ENCODE measurements at regions not wholly inside any gene's neighbourhood (a gene's known extent, or its start where the extent isn't known, plus 50 kb on each side); places are given as distances from the start of the nearest gene placed in this dataset.

GRCh38 chr13:72029981-72030380, 163.0 kb upstream of the DACH1 start:
- H3K27ac ChIP-seq (ENCODE audit: low read depth, low read length) = no peak overlapping the region
- CTCF ChIA-PET = no interaction called here
- no peak overlapping the region for H3K4me2 ChIP-seq (ENCODE audit: low read length)
- RAD21 ChIA-PET (ENCODE audit: low non-redundant PET in 1 of 2, low total read pairs in 2 of 2, uncharacterized antibody in 2 of 2, unreplicated experiment in 2 of 2) = no interaction called here
- no peak overlapping the region for H2AFZ ChIP-seq (ENCODE audit: low read depth, low read length, poor library complexity, severe bottlenecking)
- no peaks in the 10 kb centered on the region for H3K27me3 ChIP-seq (ENCODE audit: insufficient read depth, low read length)
- H4K20me1 ChIP-seq (ENCODE audit: insufficient read depth) = no peaks in the 10 kb centered on the region
- ATAC-seq (no peak), DNase-seq (ENCODE audit: low read depth, low spot score) (no peak)
- no peak for TF ChIP-seq JUND (IDR thresholded peaks at IDR 0.05)
- no peak for TF ChIP-seq MAX (IDR thresholded peaks at IDR 0.05)
- TF ChIP-seq POLR2A (IDR thresholded peaks at IDR 0.05; ENCODE audit: borderline replicate concordance, extremely low read depth, insufficient read depth, insufficient read length) = no peak
- H3K9me3 ChIP-seq (ENCODE audit: control insufficient read depth in 1 of 2, insufficient read depth in 1 of 2, low read depth in 1 of 2, low read length in 2 of 2) = peaks cover 10 to 13% of the 10 kb centered on the region in 2 experiments; a peak in 3 of 4 replicates
- no peaks in the 10 kb centered on the region for H3K9me2 ChIP-seq (ENCODE audit: insufficient read depth)
- H3K36me3 ChIP-seq (ENCODE audit: control insufficient read depth in 1 of 2, insufficient read depth in 2 of 2, low read length in 2 of 2) = no peaks in the 10 kb centered on the region
- BruUV-seq (replicated peaks) = no TSS peak
- no peak overlapping the region for H3K4me3 ChIP-seq (replicated peaks in 1 of 2; ENCODE audit: low read depth in 1 of 2, low read length in 2 of 2)
- H3K4me1 ChIP-seq (ENCODE audit: control insufficient read depth in 1 of 2, insufficient read depth in 2 of 2, low read length in 2 of 2) = no peaks in the 10 kb centered on the region
- POLR2A ChIA-PET = no interaction called here
- no peaks in the 10 kb centered on the region for H3K79me2 ChIP-seq (ENCODE audit: insufficient read depth, low read length)
- no peak overlapping the region for H3K9ac ChIP-seq (ENCODE audit: low read length)
- intact Hi-C loops (cut with micrococcal nuclease) = no loop called here

DNA sequence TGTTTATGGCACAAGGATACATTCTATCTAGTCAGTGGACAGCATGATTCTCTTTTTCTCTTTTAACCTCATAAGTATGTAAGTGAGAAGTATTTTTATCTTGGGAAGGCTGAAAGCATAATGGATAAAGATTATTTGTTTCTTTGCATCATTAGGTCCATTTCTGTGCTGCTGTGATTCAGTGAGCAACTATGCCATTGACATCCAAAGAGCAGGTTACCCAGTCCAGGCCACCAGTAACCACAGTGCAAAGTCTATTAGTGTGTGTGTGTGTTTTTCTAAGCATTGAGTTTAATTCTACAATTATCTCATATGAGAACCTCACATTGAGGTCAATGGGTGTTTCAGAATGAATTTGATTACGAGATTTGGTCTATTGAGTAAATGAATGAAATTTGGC, 158.8 kb upstream of the DACH1 start:
- Histone ChIP-seq H2AFZ (ENCODE audit: low read depth, low read length, poor library complexity, severe bottlenecking) (no peak overlapping the region), H3K4me2 (ENCODE audit: low read length) (no peak overlapping the region), H3K27ac (ENCODE audit: low read depth, low read length) (no peak overlapping the region), H3K9ac (ENCODE audit: low read length) (no peak overlapping the region), H3K27me3 (ENCODE audit: insufficient read depth, low read length) (no peaks in the 10 kb centered on the region), H4K20me1 (ENCODE audit: insufficient read depth) (no peaks in the 10 kb centered on the region), H3K9me3 (ENCODE audit: control insufficient read depth in 1 of 2, insufficient read depth in 1 of 2, low read depth in 1 of 2, low read length in 2 of 2) (peaks cover 10 to 13% of the 10 kb centered on the region in 2 experiments; a peak in 3 of 4 replicates), H3K79me2 (ENCODE audit: insufficient read depth, low read length) (no peaks in the 10 kb centered on the region), H3K4me3 (replicated peaks in 1 of 2; ENCODE audit: low read depth in 1 of 2, low read length in 2 of 2) (no peak overlapping the region), H3K4me1 (ENCODE audit: control insufficient read depth in 1 of 2, insufficient read depth in 2 of 2, low read length in 2 of 2) (no peaks in the 10 kb centered on the region), H3K36me3 (ENCODE audit: control insufficient read depth in 1 of 2, insufficient read depth in 2 of 2, low read length in 2 of 2) (no peaks in the 10 kb centered on the region), H3K9me2 (ENCODE audit: insufficient read depth) (no peaks in the 10 kb centered on the region)
- POLR2A ChIA-PET = no interaction called here
- CTCF ChIA-PET = no interaction called here
- ATAC-seq = no peak
- TF ChIP-seq ELF1 (IDR thresholded peaks at IDR 0.05; ENCODE audit: borderline replicate concordance, low read depth) (no peak), YY1 (IDR thresholded peaks at IDR 0.05; ENCODE audit: extremely low read depth, insufficient replicate concordance, low read depth, low read length) (no peak), RAD21 (IDR thresholded peaks at IDR 0.05; ENCODE audit: low read depth) (no peak), ZFX (IDR thresholded peaks at IDR 0.05) (no peak), MAX (IDR thresholded peaks at IDR 0.05) (no peak), SIN3A (IDR thresholded peaks at IDR 0.05; ENCODE audit: low read depth) (no peak)
- DNase-seq (ENCODE audit: low read depth, low spot score) = no peak
- RAD21 ChIA-PET (ENCODE audit: low non-redundant PET in 1 of 2, low total read pairs in 2 of 2, uncharacterized antibody in 2 of 2, unreplicated experiment in 2 of 2) = no interaction called here
- intact Hi-C loops (cut with micrococcal nuclease) = no loop called here
- no TSS peak for BruUV-seq (replicated peaks)
